ENCODE measurements at regions not wholly inside any gene's neighbourhood (a gene's known extent, or its start where the extent isn't known, plus 50 kb on each side); places are given as distances from the start of the nearest gene placed in this dataset.

- no peak for DNase-seq (ENCODE audit: low read depth, low spot score)
- POLR2A ChIA-PET = no interaction called here
- CTCF ChIA-PET = interaction anchor here (1.8 kb wide), 1 partner anchor 85 kb away, joined by 6 read pairs; no protein-coding TSS in a partner anchor
Measured at GRCh38 chr11:129247135-129247534, 55.0 kb upstream of the ARHGAP32 start.

DNA sequence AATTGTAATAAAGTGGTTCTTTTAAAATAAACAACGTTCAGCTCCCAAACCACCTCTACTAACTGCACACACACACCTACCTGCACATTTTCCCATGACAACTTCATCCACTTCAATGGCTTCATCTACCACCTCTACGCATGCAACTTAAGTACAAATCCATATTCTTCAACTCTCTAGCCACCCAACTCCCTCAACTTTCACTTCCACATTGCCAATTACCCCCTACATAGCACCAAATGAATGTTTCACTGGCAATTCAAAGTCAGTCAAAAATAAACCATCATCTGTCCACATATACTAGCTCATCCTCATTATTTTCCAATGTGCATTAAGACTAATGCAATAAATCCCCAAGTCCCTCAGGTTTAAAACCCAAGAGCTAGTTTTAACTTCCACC, 50.7 kb upstream of the ARHGAP32 start:
- TF ChIP-seq, protein P1, sequence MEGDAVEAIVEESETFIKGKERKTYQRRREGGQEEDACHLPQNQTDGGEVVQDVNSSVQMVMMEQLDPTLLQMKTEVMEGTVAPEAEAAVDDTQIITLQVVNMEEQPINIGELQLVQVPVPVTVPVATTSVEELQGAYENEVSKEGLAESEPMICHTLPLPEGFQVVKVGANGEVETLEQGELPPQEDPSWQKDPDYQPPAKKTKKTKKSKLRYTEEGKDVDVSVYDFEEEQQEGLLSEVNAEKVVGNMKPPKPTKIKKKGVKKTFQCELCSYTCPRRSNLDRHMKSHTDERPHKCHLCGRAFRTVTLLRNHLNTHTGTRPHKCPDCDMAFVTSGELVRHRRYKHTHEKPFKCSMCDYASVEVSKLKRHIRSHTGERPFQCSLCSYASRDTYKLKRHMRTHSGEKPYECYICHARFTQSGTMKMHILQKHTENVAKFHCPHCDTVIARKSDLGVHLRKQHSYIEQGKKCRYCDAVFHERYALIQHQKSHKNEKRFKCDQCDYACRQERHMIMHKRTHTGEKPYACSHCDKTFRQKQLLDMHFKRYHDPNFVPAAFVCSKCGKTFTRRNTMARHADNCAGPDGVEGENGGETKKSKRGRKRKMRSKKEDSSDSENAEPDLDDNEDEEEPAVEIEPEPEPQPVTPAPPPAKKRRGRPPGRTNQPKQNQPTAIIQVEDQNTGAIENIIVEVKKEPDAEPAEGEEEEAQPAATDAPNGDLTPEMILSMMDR (IDR thresholded peaks at IDR 0.05; ENCODE audit: insufficient read depth, low read length, missing control alignments) = no peak

More at GRCh38 chr11:129247135-129247534, 55.0 kb upstream of the ARHGAP32 start:
- TF ChIP-seq, protein P1 (IDR thresholded peaks at IDR 0.05; ENCODE audit: insufficient read depth, low read length, missing control alignments) = no peak
- H3K4me3 ChIP-seq (ENCODE audit: low read depth, low read length) = no peak overlapping the region

More for the DNA sequence above, 50.7 kb upstream of the ARHGAP32 start:
- DNase-seq (ENCODE audit: low read depth, low spot score) = no peak
- H3K4me3 ChIP-seq (ENCODE audit: low read depth, low read length) = no peak overlapping the region
- ChIA-PET POLR2A (no interaction called here), CTCF (no interaction called here)
